Epithelial cell of proximal tubule (primary cell): ENCODE measurements at regions not wholly inside any gene's neighbourhood (a gene's known extent, or its start where the extent isn't known, plus 50 kb on each side); places are given as distances from the start of the nearest gene placed in this dataset.

ENCODE experiments used
- DNase-seq: peaks from one replicate; pipeline ENCODE4 v3.0.0-alpha.2; 2011; ENCODE audit warnings: low read depth
- H3K4me3 ChIP-seq: 2 replicates; pipeline ENCODE4 v1.5.1; 2011; ENCODE audit warnings: low read depth, mild to moderate bottlenecking, low read length
- CTCF ChIP-seq: conservative IDR thresholded peaks from 2 replicates; pipeline ENCODE4 v1.5.1; 2012; ENCODE audit warnings: low read depth, mild to moderate bottlenecking, low read length

DNA sequence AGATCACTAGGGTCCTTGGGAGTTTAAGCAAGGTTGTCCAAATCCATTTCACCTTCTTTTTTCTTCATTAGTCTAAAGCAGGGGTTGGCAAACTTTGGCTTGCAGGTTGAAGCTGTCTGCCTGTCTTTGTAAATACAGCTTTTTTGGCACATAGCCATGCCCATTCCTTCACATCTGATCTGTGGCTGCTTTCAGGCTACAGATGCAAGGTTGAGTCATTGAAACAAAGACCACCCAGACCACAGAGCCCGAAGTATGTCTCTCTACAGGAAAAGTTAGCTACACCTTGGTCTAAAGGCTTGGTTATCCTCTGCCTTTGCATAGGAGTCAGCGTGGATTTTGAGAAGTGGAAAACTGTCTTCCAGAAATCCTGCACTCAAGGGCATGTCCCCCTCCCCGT, 238.1 kb upstream of the STS start:
- no peak for DNase-seq
- H3K4me3 ChIP-seq: no peak overlapping the region
- TF ChIP-seq CTCF: no peak

- no peak overlapping the region for H3K4me3 ChIP-seq
- no peak for TF ChIP-seq CTCF
- no peak for DNase-seq
Observed at GRCh38 chrX:6906608-6907007, 240.9 kb upstream of the STS start.

DNA sequence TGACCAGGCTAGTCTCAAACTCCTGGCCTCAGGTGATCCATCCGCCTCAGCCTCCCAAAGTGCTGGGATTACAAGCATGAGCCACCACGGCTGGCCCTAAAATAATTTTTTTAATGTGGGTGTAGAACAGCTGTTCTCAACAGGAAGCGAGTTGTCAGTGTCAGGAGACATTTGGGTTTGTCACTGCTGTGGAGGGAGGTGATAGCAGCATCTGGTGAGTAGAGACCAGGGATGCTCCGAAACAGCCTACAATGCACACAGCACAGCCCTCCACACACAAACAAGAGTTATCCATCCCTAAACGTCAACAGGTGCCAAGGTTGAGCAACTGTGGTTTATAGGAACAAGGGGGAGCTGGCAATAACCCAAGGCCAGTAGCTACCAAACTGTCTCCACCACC, 243.4 kb upstream of the STS start:
- DNase-seq: no peak
- H3K4me3 ChIP-seq: no peak overlapping the region
- no peak for TF ChIP-seq CTCF

DNA sequence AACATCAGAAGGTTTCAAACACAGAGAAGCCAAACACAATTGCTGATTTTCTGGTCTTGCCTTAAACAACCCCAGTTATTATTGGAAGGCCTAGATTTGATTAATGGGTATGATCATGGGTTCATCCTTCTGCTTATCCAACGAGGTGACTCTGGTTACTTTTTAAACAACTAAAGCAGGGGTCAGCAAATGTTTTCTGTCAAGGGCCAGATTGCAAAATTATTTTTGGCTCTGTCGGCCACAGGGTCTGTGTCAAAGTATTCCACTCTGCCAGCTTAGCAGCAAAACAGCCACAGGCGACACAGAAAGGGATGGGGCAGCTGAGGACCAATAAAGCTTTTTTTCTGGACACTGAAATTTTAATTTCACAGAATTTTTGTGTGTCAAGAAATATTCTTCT, 249.1 kb upstream of the STS start:
- no peak overlapping the region for H3K4me3 ChIP-seq
- TF ChIP-seq CTCF: no peak
- no peak for DNase-seq

DNA sequence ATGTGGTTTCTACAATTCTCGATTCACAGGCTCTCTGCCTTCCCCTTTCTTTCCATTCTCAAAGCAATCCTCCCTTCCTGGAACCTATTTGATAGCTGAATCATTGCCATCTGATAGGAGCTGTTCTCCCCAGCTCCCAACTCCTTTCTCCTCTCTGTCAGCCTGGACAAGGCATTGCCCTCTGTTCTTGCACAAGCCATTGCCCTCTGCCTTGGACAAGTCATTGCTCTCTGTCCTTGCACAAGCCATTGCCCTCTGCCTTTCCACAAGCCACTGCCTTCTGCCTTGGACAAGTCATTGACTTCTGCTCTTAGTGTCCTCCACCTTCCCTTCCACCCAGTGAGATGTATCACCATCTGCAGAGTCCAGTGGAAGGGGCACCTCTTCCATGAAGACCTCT, 256.1 kb upstream of the STS start:
- no peak for DNase-seq
- no peak for TF ChIP-seq CTCF
- H3K4me3 ChIP-seq: no peak overlapping the region

GRCh38 chrX:6890544-6891261, 256.8 kb upstream of the STS start:
- DNase-seq: no peak
- H3K4me3 ChIP-seq: no peak overlapping the region
- no peak for TF ChIP-seq CTCF

GRCh38 chrX:6885909-6886308, 261.6 kb upstream of the STS start:
- H3K4me3 ChIP-seq: no peak overlapping the region
- no peak for DNase-seq
- no peak for TF ChIP-seq CTCF
